ENCODE measurements at regions not wholly inside any gene's neighbourhood (a gene's known extent, or its start where the extent isn't known, plus 50 kb on each side); places are given as distances from the start of the nearest gene placed in this dataset.

DNA sequence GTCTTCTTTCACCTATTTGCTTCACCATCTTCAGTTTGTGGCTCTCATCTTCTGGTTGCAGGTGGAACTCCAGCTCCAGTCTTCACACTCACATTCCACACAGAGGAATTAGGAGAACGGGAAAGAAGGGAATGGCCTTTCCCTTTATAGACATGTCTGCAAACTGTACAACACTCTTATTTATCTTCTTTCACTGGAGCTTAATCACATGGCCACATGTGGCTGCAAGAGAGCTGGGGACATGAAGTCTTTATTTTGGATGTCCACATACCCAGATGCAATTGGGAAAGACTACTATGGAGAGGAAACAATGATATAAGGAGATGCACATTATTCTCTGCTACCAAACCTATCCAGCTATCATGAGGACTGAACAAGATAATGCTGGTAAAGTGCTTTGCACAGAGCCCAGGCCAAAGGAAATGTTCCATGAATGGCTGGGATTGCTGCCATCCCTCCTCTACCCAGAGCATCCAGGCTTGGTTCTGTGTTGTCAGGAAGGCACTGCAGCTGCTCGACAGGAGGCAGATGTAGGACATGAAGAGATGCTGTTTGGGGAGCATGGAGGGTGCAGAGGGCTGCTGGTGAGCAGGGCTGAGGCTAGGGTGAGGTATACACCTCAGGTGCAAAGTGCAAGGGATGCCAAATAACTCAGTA, 183.8 kb upstream of the TBX20 start:
- no peak for DNase-seq

DNA sequence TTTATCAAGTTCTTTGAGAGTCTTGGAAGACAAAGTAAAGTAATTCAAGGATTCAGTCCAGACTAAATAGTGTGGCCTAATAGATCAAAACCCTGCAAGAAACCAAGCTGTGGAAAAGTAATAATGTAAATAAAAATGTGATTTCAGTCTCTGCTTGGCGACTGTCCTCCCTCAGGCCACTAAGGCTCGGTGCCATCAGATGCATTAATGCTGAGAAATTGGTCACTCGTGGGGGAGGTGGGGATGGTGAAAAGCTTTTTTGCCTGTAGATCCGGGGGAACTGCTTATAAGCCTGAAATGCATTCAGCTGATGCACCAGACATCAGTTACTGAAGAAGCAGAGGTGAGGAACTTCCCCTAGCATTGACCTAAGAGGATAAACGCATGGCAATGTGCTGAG, 182.6 kb upstream of the TBX20 start:
- DNase-seq, result no peak

DNA sequence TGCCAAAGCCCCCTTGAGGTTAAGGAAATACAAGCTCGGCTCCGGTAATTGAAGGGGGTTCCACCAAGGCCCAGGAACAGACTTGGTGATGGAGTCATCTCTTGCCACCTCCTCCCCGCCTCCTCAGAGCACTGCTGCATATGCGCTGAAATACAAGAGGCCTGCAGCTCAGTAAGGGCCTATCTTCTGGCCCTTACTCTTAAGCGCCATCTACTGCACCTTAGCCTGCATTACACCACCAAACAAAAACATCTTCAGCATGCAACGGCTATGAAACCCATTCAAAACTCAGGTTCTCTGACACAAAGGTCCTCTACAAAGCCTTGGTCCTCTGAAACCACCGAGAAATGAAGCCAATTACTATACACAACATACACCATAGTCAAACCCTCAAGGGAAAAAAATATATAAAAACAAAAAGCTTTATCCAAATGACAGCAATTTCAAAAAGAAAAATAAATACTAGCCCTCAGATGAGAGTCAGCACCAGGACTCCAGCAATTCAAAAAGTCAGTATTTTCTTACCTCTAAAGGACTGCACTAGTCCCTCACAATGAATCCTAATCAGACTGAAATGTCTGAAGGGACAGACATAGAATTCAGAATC, 176.8 kb upstream of the TBX20 start:
- no peak for DNase-seq

DNA sequence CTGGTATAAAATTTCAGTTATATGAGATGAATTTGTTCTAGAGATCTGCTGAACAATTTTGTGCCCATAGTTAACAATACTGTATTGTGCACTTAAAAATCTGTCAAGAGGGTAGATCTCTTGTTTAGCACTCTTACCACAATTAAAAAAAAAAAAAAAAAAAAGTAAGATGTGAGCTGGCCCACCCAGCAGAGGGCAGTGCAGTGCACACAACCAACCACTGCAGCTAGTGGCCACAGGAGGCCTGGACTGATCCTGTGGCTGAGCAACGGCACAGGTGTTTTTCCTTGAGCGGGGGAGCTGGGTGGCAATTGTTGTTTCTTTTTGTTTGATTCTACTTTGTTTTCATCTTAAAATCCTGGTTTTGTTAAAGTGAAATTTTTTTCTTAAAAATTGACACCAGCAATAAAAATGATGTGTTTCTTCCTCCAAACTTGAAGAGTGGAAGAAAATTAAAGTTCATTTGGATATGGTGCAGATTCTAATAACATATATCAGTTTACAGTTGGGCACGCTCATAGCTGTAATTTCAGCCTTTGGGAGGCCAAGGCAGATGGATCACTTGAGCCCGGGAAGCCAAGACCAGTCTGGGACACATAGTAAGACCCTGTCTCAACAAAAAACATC, 171.1 kb upstream of the TBX20 start:
- DNase-seq, result no peak

DNA sequence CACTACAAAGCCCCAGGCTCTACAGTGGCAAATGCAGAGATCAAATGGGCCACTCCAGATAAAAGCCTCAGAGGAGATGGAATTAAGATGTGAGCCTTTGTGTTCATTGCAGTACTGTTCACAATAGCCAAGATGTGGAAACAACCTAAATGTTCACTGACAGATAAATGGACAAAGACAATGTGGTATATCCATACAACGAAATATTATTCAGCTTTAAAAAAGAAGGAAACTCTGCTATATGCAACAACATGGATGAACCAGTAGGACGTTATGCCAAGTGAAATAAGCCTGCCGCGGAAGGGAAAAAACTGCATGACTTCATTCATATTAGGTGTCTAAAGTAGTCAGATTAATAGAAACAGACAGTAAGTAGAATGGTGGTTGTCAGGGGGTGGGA, 170.5 kb upstream of the TBX20 start:
- no peak for DNase-seq

DNA sequence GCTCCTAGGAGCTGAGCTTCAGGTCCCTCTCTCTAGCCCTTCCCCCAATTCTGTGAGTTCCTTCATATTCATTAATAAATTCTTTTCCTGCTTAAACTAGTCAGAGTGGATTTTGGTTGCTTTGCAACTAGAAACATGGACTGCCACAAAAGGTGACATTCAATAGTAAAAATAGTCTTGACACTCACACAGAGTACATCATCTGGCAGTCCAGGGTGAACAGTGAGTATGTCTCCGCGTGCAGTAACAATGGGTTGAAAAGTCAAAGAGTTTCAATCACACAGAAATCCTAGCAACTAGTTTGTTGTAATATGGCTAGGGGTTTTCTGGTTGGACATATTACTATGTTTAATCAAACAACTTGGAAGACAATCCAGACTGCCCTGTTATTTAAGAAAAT, 168.8 kb upstream of the TBX20 start:
- no peak for DNase-seq

DNA sequence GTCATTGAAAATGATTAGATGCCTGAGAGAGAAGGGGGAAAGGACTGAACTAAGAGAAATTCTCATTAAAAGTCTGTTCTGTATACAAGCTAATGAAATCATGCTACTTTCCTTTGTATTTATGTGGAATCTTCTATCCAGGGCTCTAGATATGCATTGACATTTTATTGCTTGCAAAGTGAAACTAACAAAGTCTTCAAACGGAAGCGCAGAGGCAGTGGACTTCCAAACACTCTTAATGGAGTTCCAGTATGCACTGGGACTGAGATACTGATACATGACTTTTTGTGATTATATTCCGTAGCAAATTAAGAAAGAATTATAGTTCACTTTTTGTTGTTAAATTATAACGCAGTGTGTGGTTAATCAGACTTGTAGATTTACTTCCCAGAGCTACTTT, 166.8 kb upstream of the TBX20 start:
- no peak for DNase-seq

DNA sequence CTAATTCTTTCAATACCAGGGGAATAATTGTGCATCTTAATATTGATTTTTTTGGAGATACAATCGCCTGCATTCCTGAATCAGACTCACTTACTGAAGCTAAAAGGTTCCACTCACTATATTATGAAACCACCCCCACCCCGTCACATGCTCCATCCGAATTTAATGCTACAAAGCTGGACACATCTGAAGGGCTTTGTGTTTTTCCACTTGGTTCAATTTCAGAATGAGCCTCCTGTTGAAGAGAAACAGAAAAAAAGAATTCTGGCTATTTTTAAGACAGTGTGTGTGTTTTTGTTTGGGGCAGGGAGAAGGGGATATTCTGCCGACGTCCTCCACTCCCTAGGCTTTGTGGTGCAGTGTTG, 165.5 kb upstream of the TBX20 start:
- DNase-seq, result no peak

DNA sequence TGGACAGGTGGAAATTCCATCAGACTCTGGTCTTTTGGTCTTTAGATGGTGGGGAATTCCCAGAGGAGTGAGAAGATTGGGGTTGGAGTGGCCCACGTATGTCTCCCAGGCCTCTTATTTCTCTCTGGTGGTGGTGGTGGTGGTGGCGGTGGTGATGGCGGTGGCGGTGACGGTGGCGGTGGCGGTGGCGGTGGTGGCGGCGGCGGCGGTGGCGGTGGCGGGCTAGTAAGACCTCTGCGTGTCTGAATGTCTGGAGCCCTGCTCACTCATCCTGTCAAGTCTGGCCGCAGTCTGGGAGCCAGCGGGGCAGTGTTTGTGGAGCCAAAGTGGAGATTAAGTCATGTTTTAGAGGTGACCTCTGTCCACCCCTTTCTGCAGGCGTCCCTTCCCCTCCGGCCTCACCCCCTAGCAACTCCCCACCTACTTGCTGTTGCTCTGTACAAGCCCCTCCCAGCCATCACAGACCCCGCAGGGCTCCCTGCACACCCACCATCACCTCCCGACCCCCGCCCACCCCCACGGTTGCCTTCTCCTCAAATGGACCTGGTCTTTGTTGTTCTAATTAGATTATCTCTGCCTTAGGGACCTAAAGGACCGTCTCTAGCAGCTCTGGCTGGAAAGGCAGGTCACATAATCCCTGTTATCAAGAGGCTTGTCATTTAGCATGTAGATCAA, 165.0 kb upstream of the TBX20 start:
- DNase-seq, result no peak

DNA sequence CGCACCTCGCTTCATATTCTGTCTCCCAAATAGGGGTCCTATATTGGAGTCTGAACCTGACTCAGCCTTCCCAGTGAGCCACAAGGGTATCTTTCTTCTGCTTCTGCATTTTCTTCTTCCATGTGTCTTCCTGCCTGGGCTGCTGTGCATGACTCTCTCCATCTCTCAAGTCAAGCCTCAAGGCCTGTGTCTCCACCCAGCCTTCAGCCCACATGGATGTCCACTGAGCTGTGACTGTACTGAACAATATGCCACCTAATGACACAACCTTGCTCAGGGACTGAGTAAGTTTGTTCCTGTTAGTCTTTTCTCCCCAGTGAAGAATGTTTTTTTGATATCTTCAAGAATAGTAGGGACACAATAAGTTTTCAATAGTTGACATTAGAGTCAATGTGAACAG, 162.7 kb upstream of the TBX20 start:
- DNase-seq, result no peak

DNA sequence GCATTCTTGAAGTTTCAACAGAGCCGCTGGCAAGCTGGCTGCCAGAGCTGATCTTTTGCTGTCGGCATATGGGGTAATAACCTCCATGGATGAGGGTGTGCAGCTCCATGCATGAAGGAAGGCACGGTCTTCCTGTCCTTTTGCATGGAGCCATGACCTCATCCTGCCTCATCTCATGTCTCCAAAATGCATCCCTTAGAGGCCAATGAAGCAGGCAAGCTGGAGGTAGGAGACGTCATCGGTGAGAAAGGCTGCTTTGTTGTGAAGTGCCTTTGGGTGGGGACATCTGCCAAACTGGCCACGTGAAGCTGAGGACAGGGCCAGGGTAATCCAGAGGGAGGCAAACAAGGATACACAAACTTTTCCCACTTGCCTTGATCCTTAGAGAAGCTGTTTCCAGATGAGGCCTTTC, 161.5 kb upstream of the TBX20 start:
- no peak for DNase-seq

DNA sequence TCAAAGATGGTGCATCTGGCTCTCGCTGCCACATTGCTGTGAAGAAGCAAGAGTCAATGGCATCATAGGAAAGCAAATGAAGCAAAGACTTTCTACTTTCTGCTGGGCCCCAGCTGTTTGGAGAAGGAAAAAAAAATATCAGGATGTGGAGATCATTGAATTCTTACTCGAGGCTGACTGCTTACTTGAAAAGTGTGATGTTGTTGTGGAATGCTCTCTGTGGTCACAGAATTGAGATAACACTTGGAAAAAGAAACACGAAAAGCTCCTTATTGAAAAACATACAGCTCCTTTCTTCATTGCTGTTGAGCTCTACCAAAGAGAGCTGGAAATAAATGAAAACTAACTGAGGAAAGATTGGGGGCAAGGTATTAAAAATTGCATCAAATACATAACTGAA, 157.4 kb upstream of the TBX20 start:
- DNase-seq, result no peak

DNA sequence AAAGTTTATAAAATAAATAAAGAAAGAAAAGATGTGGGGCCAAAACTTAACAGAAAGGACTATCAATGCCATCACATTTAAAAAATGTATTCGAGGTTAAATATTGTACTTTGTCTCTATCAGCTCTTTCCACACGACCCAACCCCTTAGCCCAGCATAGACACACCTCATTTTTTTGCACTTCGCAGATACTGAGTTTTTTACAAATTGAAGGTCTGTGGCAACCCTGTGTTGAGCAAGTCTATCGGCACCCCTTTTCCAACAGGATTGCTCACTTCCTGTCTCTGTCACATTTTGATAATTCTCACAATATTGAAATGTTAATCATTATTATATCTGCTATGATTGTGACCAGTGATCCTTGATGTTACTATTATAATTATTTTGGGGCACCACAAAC, 151.6 kb upstream of the TBX20 start:
- DNase-seq, result no peak

DNA sequence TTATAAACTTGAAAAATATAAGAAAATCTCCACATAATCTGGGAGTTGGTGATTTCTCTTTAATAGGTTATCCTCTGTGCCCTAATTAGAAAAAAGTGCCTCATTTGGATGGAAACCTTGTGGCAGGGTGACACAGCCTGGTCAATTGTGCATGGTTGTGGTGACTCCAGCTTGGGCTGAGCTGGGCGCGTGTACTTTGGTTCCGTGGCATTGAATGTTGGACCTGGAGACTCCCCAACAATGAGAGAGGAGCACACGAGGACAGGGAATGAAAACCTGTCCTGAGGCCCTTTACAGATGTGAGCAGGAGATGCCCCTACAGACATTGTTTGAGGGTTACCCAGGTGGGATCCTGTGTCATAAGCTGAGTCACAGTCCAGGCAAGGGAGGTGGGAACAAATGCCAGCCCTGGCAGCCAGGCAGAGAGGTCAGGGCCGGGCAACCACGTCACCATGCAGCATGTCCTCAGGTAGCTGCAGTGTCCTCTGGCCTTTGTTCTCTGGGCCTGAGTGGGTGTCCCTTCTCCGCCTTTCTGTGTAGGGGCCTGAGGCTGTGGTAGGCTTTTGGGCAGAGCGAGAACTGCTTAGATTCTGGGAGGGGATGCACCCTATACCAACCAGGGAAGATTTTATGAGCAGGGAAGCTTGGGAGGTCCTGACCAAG, 147.4 kb upstream of the TBX20 start:
- DNase-seq, result no peak

DNA sequence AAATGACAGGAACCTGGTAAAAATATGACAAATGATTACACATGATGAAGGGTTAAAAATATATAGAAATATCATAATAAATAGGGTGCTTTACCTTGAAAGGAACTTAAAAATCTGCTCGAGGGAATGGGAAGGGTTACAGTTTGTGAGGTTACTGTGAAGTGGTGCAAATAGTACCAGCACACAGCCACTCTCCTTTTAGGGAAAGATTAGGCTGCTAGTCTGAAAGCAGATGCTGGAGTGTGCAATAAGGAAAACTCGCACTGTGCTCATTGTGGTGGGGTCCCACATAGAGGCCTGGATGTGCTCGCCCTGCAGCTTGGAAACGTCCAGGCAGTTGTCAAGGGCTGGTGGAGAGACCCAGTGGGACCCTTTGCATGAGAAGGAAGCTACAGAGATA, 145.9 kb upstream of the TBX20 start:
- DNase-seq, result no peak

DNA sequence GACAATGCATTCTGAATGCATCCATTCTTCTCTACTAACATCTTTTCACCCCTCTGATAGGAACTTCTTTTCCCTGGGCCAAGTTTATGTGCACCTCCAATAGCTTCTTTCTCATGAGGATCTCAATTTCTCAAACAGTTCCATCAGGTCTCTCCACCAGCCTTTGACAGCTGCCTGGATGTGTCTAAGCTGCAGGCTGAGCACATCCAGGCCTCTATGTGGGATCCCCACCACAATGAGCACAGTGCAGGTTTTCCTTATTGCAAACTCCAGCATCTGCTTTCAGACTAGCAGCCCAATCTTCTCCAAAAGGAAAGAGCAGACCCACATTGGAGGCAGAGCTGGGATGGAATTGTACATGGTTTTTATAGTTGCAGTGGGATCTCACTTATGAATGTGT, 145.3 kb upstream of the TBX20 start:
- DNase-seq, result no peak

DNA sequence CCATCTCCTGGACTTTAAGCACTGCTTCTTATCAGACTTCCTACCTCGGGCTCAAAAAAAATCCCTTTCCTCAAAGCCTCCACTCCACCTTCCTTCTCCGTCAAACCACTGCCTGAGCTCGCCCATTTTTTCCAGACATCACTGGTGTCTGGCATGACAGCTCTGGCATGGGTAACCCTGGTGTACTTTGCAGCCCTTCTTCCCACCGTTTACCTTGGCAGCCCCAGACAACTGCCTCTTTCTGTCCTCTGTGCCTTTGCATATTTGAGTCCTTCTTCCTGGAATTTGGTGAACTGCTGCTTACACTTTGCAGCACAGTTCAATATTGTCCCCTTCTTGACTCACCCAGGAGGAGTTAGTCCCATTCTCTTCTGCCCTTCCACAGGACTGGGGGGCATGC, 144.6 kb upstream of the TBX20 start:
- no peak for DNase-seq

DNA sequence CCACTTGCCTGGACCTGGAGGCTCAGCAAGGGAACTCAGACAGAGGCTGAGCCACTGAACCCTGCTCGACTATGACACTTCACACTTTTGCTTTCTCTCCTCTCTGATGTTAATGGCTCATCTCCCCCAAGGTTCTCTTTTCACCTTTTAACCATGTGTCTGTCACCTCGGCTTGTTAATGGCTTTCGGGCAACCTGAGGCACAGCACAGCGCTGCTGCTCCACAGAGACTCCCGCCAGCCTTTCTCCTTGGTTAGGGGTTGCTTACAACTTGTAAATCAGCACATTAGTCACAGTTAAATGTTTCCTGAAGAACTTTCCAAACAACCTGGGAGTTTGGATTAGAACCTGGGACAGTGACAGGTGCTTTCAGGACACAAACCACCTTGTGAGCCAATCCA, 136.2 kb upstream of the TBX20 start:
- no peak for DNase-seq

DNA sequence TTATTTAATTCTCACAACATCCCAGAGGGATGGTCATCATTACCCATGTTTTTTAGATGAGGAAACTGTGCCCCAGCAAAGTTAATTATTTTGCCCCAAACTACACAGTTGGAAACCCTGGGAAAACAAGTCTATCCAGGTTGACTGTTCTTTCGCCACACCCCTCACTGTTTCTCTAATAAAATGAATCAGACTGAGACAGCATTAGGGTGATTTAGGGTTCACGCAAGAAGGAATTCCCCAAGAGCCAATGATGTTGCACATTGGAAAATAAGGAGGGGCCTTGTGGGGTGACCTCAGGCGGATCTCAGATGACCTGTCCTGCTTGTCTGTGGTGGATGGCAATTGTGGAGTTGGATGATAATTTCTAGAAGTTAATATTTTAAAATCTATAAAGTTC, 135.7 kb upstream of the TBX20 start:
- DNase-seq, result no peak

DNA sequence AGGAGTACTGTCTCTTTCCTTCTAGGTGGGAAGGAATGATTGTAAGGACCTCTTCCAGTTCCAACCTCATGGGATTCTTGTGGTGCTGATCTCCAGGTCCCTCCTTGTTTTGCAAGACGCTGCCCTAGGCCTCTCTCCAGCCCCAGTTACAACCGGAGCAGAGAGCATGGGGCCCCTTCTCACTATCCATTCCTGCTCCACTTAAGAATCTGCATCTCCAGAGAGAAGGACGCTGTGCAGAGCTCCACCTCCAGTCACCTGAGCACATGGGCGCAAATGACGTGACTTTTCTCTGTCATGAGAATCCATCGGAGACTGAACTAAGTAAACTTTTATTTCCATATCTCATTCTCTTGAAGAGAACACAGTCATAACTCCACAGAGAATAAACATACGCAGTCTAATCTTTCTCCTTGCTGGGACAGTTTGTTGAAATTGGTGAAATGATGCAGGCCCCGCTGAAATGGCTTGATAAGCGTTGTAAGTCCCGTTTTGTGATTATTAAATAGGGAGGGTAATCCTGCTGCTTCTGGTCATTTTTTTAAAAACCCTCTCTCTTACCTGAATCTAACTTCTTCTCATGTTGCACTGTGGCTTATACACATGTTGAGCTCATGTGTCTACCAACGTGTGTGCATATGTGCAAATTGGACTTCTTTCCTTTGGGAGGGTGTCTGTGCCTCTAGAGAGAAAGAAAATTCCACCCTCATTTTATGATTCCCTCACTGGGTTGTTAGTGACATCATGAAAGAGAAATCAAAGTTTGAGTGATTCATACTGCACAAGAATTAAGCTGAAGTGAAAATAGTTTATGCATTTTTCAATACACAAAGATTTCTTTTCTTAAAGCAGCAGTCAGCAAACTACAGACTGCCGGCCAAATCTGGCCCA, 133.2 kb upstream of the TBX20 start:
- DNase-seq, result no peak

DNA sequence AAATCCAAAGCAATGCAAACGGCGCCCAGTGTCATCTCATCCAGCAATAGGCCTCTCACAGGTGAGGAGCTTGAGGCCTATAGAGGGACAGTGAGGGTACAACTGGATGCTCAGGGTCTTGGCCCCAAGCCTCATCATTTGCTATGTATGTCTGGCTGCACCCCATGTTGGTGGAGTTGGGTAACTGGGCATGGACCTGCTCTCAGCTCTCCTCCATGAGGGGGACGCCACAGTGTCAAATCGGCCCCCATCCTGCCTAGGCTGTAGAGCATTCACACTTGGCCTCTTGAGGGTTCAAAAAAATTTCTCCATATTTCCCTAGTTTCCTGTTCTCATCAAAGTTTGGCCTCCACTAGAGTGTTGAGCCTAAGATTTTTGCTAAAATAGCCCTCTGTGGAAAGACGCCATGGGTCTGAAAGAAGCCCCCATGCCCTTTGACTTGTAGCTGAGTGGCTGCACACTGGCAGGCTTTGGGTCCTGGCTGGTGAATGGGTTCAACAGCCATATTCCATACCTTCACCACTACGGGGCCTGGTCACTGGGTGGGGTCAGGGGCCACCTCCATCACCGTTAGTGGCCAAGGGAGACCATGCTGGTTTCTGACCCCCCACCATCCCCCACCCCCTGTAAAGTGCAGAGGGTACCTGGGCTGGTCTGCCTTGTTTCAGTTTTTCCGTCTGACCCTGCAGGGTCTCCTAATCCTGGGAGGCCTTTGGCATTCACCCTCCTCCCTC, 132.3 kb upstream of the TBX20 start:
- no peak for DNase-seq
